H1 (cell line): ENCODE measurements at regions not wholly inside any gene's neighbourhood (a gene's known extent, or its start where the extent isn't known, plus 50 kb on each side); places are given as distances from the start of the nearest gene placed in this dataset.

Source experiments
- HDAC2 ChIP-seq, 2 experiments: fragments of 300-600 bp in 1 of 2; sonication (generic) in 1 of 2; IDR thresholded peaks; 2 replicates each; pipeline ENCODE4 v1.6.1; 2011 to 2012; ENCODE audit warnings: low read depth in 2 of 2, low read length in 2 of 2, mild to moderate bottlenecking in 2 of 2, moderate library complexity in 2 of 2, borderline replicate concordance in 1 of 2, inconsistent platforms in 1 of 2
- SAP30 ChIP-seq: fragments of 300-600 bp; sonication (generic); IDR thresholded peaks from 2 replicates; pipeline ENCODE4 v1.7.1; 2012; ENCODE audit warnings: low read length, moderate library complexity, mild to moderate bottlenecking, inconsistent platforms; ENCODE audit not compliant: insufficient read depth, insufficient replicate concordance
- SP1 ChIP-seq: IDR thresholded peaks from 2 replicates; pipeline ENCODE4 v1.6.1; 2011; ENCODE audit warnings: low read depth, low read length
- TF ChIP-seq, protein P1 (sequence below), 3 experiments: IDR thresholded peaks; 1 replicate in 2 of 3; 2 replicates in 1 of 3; pipeline versions ENCODE4 v1.5.1 to v1.6.1; 2011; ENCODE audit warnings: low read length in 3 of 3, mild to moderate bottlenecking in 3 of 3, inconsistent platforms in 2 of 3, low read depth in 1 of 3, moderate library complexity in 1 of 3; ENCODE audit not compliant: insufficient read depth in 1 of 3; ENCODE audit errors: control extremely low read depth in 1 of 3
- TF ChIP-seq, protein P2 (sequence below): IDR thresholded peaks from 2 replicates; pipeline ENCODE4 v1.6.1; 2011; ENCODE audit warnings: low read depth, mild to moderate bottlenecking, low read length; ENCODE audit not compliant: insufficient read depth
- TF ChIP-seq, protein P3 (sequence below): IDR thresholded peaks from 2 replicates; pipeline ENCODE4 v1.6.1; 2012; ENCODE audit warnings: inconsistent platforms

DNA sequence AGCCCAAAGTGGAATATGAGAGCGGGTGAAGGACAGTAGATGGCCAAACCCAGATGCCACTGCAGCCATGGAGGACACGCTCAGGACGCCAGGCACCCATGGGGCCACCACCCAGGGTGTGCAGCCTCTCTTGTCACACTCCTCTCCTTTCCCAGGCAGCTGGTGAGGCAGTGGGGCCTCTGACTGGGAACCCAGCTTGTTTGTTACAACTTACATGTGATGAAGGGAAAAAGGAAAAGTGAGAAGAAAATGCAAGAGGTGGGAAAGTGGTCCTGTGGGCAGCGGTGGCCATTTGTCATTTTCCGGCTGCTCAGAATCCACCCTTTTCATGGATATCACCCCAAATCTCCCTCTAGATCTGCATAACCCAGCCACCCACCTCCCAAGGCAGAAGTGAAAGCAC is 62.7 kb upstream of the UNC5A start:
- TF ChIP-seq, protein P1, sequence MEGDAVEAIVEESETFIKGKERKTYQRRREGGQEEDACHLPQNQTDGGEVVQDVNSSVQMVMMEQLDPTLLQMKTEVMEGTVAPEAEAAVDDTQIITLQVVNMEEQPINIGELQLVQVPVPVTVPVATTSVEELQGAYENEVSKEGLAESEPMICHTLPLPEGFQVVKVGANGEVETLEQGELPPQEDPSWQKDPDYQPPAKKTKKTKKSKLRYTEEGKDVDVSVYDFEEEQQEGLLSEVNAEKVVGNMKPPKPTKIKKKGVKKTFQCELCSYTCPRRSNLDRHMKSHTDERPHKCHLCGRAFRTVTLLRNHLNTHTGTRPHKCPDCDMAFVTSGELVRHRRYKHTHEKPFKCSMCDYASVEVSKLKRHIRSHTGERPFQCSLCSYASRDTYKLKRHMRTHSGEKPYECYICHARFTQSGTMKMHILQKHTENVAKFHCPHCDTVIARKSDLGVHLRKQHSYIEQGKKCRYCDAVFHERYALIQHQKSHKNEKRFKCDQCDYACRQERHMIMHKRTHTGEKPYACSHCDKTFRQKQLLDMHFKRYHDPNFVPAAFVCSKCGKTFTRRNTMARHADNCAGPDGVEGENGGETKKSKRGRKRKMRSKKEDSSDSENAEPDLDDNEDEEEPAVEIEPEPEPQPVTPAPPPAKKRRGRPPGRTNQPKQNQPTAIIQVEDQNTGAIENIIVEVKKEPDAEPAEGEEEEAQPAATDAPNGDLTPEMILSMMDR (IDR thresholded peaks at IDR 0.05; ENCODE audit: control extremely low read depth in 1 of 3, insufficient read depth in 1 of 3, low read depth in 1 of 3, low read length in 3 of 3): no peak
- TF ChIP-seq, protein P2, sequence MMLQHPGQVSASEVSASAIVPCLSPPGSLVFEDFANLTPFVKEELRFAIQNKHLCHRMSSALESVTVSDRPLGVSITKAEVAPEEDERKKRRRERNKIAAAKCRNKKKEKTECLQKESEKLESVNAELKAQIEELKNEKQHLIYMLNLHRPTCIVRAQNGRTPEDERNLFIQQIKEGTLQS: no peak
- TF ChIP-seq, protein P3, sequence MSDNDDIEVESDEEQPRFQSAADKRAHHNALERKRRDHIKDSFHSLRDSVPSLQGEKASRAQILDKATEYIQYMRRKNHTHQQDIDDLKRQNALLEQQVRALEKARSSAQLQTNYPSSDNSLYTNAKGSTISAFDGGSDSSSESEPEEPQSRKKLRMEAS: no peak
- no peak for TF ChIP-seq HDAC2 (IDR thresholded peaks at IDR 0.05; ENCODE audit: borderline replicate concordance in 1 of 2, low read depth in 2 of 2, low read length in 2 of 2)
- TF ChIP-seq SP1: no peak
- TF ChIP-seq SAP30: no peak
